Lower leg skin (tissue), 3 donors: ENCODE measurements at regions not wholly inside any gene's neighbourhood (a gene's known extent, or its start where the extent isn't known, plus 50 kb on each side); places are given as distances from the start of the nearest gene placed in this dataset.

ENCODE experiments used
- POLR2A ChIP-seq, 2 donors: fragments of 450-650 bp; IDR thresholded peaks; one replicate each; pipeline ENCODE4 v1.6.1; 2016 to 2017; ENCODE audit warnings: antibody characterized with exemption in 2 of 2, mild to moderate bottlenecking in 1 of 2, moderate library complexity in 1 of 2
- TF ChIP-seq, protein P1 (sequence below), 3 donors: fragments of 450-650 bp; IDR thresholded peaks; one replicate each; pipeline ENCODE4 v1.5.1; 2016; ENCODE audit warnings: antibody characterized with exemption in 3 of 3, mild to moderate bottlenecking in 3 of 3, moderate library complexity in 2 of 3

DNA sequence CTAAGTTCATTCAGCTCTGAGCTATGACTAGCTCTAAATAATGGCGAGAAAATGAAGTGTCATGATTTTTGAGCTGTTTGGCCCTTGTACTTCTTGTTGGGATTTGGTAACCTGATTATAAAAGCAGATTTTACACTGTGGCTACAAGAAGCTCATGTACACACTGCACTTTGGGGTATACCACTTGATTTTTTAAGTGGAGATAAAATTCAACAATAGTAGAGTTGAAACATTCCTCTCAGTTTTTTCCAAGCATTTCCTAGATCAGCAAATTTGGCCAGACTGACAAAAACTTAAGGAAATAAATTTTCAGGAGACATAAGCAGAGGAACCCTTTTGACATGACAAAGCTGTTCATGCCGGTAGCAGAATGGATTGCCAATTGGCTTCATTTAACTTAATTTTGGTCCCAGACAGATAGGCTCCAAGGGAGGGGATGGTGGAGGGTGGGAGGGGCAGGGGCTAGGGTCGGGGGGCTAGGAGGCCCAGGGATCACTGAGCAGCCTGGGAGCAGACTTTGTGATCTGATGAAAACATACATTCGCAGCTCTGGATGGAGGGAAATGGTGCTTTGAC lies 575.9 kb downstream of the METTL15 start:
- TF ChIP-seq, protein P1, sequence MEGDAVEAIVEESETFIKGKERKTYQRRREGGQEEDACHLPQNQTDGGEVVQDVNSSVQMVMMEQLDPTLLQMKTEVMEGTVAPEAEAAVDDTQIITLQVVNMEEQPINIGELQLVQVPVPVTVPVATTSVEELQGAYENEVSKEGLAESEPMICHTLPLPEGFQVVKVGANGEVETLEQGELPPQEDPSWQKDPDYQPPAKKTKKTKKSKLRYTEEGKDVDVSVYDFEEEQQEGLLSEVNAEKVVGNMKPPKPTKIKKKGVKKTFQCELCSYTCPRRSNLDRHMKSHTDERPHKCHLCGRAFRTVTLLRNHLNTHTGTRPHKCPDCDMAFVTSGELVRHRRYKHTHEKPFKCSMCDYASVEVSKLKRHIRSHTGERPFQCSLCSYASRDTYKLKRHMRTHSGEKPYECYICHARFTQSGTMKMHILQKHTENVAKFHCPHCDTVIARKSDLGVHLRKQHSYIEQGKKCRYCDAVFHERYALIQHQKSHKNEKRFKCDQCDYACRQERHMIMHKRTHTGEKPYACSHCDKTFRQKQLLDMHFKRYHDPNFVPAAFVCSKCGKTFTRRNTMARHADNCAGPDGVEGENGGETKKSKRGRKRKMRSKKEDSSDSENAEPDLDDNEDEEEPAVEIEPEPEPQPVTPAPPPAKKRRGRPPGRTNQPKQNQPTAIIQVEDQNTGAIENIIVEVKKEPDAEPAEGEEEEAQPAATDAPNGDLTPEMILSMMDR (IDR thresholded peaks at IDR 0.05) = no peak
- TF ChIP-seq POLR2A (IDR thresholded peaks at IDR 0.05) = no peak
